Breast epithelium (tissue), 4 donors: ENCODE measurements at regions not wholly inside any gene's neighbourhood (a gene's known extent, or its start where the extent isn't known, plus 50 kb on each side); places are given as distances from the start of the nearest gene placed in this dataset.
"Not testable (repeated sequence)": the region's sequence is repeated elsewhere in the genome, so short reads cannot be mapped to it uniquely, and the experiment has no call there.

ENCODE experiments used
- DNase-seq, 2 donors: peaks; one replicate each; pipeline ENCODE4 v3.0.0-alpha.2; 2019; ENCODE audit warnings: low spot score in 2 of 2
- H3K27ac ChIP-seq, 2 donors: fragments of 200-600 bp; sonication (generic) in 1 of 2; one replicate each; pipeline ENCODE4 v1.5.1; 2016 to 2019; ENCODE audit warnings: mild to moderate bottlenecking in 1 of 2
- H3K27me3 ChIP-seq, 2 donors: fragments of 200-600 bp; sonication (generic) in 1 of 2; one replicate each; pipeline versions ENCODE4 v1.5.1 to v1.6.0; 2017 to 2019; ENCODE audit warnings: control low read depth in 1 of 2, mild to moderate bottlenecking in 1 of 2
- H3K36me3 ChIP-seq: fragments of 200-600 bp; one replicate; pipeline ENCODE4 v1.5.1; 2019
- H3K4me1 ChIP-seq, 2 donors: fragments of 200-600 bp; sonication (generic); one replicate each; pipeline ENCODE4 v1.5.1; 2016 to 2019; ENCODE audit warnings: control low read depth in 1 of 2
- H3K4me3 ChIP-seq, 3 donors: fragments of 200-600 bp; sonication (generic); 1 replicate in 2 of 3; 2 replicates in 1 of 3; pipeline ENCODE4 v1.5.1; 2016 to 2019; ENCODE audit warnings: mild to moderate bottlenecking in 3 of 3, moderate library complexity in 2 of 3
- H3K9me3 ChIP-seq, 2 donors: fragments of 200-600 bp; sonication (generic) in 1 of 2; one replicate each; pipeline ENCODE4 v1.5.1; 2016 to 2019; ENCODE audit warnings: control low read depth in 1 of 2
- CTCF ChIP-seq, 3 donors: fragments of 450-650 bp; IDR thresholded peaks; one replicate each; pipeline ENCODE4 v1.5.1; 2016 to 2017; ENCODE audit warnings: antibody characterized with exemption in 3 of 3, mild to moderate bottlenecking in 3 of 3, moderate library complexity in 3 of 3
- POLR2A ChIP-seq: fragments of 450-650 bp; IDR thresholded peaks from one replicate; pipeline ENCODE4 v1.6.1; 2016; ENCODE audit warnings: antibody characterized with exemption, mild to moderate bottlenecking, moderate library complexity
- POLR2AphosphoS5 ChIP-seq, 3 donors: sonication (generic); formaldehyde crosslinking; IDR thresholded peaks; one replicate each; pipeline ENCODE4 v1.6.1; 2017; ENCODE audit warnings: antibody characterized with exemption in 3 of 3
- intact Hi-C: fragments of 100-400 bp; cut with DNase I; formaldehyde crosslinking; loops from one replicate; pipeline ENCODE4 v1.15.1; 2023; ENCODE audit warnings: low total_unique reads

GRCh38 chr13:111437856-111438547, 117.6 kb downstream of the TEX29 start:
- Histone ChIP-seq H3K27me3 (no peaks in the 10 kb centered on the region), H3K36me3 (no peaks in the 10 kb centered on the region), H3K27ac (no peak overlapping the region), H3K9me3 (no peaks in the 10 kb centered on the region), H3K4me1 (no peaks in the 10 kb centered on the region), H3K4me3 (no peak overlapping the region)
- TF ChIP-seq POLR2AphosphoS5 (IDR thresholded peaks at IDR 0.05), result no peak
- no peak for TF ChIP-seq CTCF (IDR thresholded peaks at IDR 0.05)
- no peak for TF ChIP-seq POLR2A
- intact Hi-C loops, result no loop called here
- no peak for DNase-seq

GRCh38 chr13:111440492-111440891, 120.0 kb downstream of the TEX29 start:
- H3K36me3 ChIP-seq, H3K4me3 ChIP-seq, H3K4me1 ChIP-seq, intact Hi-C loops, DNase-seq, H3K9me3 ChIP-seq, H3K27me3 ChIP-seq, H3K27ac ChIP-seq: not testable (repeated sequence)

GRCh38 chr13:111443981-111444380, 123.5 kb downstream of the TEX29 start:
- Histone ChIP-seq H3K4me3 (no peak overlapping the region), H3K4me1 (no peaks in the 10 kb centered on the region), H3K27ac (no peak overlapping the region), H3K9me3 (peaks cover 0 to 15% of the 10 kb centered on the region in 2 donors), H3K27me3 (no peaks in the 10 kb centered on the region), H3K36me3 (no peaks in the 10 kb centered on the region)
- no peak for DNase-seq
- intact Hi-C loops, result no loop called here
- no peak for TF ChIP-seq POLR2AphosphoS5 (IDR thresholded peaks at IDR 0.05)
- TF ChIP-seq CTCF (IDR thresholded peaks at IDR 0.05), result no peak
- no peak for TF ChIP-seq POLR2A

GRCh38 chr13:111448504-111448903, 128.1 kb downstream of the TEX29 start:
- Histone ChIP-seq H3K9me3 (peaks cover 0 to 15% of the 10 kb centered on the region in 2 donors), H3K27ac (peak overlapping the region; percentile 35 to 75), H3K27me3 (no peaks in the 10 kb centered on the region), H3K4me3 (no peak overlapping the region), H3K36me3 (no peaks in the 10 kb centered on the region), H3K4me1 (no peaks in the 10 kb centered on the region)
- intact Hi-C loops, result no loop called here
- TF ChIP-seq POLR2AphosphoS5 (IDR thresholded peaks at IDR 0.05) (no peak), POLR2A (no peak), CTCF (IDR thresholded peaks at IDR 0.05) (no peak)
- DNase-seq, result no peak

GRCh38 chr13:111449041-111449440, 128.6 kb downstream of the TEX29 start:
- DNase-seq, result peak in 1 of 2 donors; percentile 68
- Histone ChIP-seq H3K4me3 (no peak overlapping the region), H3K4me1 (no peaks in the 10 kb centered on the region), H3K27ac (peak overlapping the region; percentile 35 to 75), H3K36me3 (no peaks in the 10 kb centered on the region), H3K27me3 (no peaks in the 10 kb centered on the region), H3K9me3 (peaks cover 0 to 15% of the 10 kb centered on the region in 2 donors)
- TF ChIP-seq POLR2AphosphoS5 (IDR thresholded peaks at IDR 0.05) (no peak), CTCF (IDR thresholded peaks at IDR 0.05) (no peak), POLR2A (no peak)
- intact Hi-C loops, result no loop called here
